Thyroid gland (tissue), 4 donors: ENCODE measurements at regions not wholly inside any gene's neighbourhood (a gene's known extent, or its start where the extent isn't known, plus 50 kb on each side); places are given as distances from the start of the nearest gene placed in this dataset.

Experiments used
- POLR2A ChIP-seq, 2 donors: fragments of 450-650 bp; IDR thresholded peaks; one replicate each; pipeline ENCODE4 v1.6.1; 2017; ENCODE audit warnings: antibody characterized with exemption in 2 of 2, mild to moderate bottlenecking in 2 of 2, moderate library complexity in 1 of 2
- TF ChIP-seq, protein P1 (sequence below), 6 experiments: fragments of 200-600 bp in 3 of 6; fragments of 450-650 bp in 3 of 6; sonication (generic) in 3 of 6; IDR thresholded peaks; one replicate each; pipeline ENCODE4 v1.5.1; 2016 to 2019; ENCODE audit warnings: antibody characterized with exemption in 6 of 6, mild to moderate bottlenecking in 2 of 6, inconsistent platforms in 1 of 6, moderate library complexity in 1 of 6

DNA sequence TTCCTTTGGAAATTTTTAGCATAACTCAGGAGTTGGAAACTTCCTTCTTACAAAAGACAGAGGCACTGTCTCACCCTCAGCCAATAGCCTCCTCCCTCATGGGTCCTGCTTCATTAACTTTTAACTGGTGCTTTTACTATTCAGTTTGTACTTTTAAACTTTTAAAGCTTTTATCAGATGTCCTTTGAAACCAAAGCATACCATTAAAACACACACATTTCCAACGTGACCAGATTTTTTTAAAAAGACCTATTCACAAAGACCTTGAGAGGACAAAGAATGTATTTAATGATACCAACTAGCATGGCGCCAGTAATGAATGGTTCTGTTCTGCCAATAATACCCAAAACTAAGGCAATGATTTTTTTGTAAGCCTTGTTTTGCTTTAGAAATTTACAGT, 173.6 kb upstream of the EEA1 start:
- TF ChIP-seq, protein P1, sequence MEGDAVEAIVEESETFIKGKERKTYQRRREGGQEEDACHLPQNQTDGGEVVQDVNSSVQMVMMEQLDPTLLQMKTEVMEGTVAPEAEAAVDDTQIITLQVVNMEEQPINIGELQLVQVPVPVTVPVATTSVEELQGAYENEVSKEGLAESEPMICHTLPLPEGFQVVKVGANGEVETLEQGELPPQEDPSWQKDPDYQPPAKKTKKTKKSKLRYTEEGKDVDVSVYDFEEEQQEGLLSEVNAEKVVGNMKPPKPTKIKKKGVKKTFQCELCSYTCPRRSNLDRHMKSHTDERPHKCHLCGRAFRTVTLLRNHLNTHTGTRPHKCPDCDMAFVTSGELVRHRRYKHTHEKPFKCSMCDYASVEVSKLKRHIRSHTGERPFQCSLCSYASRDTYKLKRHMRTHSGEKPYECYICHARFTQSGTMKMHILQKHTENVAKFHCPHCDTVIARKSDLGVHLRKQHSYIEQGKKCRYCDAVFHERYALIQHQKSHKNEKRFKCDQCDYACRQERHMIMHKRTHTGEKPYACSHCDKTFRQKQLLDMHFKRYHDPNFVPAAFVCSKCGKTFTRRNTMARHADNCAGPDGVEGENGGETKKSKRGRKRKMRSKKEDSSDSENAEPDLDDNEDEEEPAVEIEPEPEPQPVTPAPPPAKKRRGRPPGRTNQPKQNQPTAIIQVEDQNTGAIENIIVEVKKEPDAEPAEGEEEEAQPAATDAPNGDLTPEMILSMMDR (IDR thresholded peaks at IDR 0.05) = no peak
- no peak for TF ChIP-seq POLR2A (IDR thresholded peaks at IDR 0.05)
